GM19043 (cell line): ENCODE measurements at regions not wholly inside any gene's neighbourhood (a gene's known extent, or its start where the extent isn't known, plus 50 kb on each side); places are given as distances from the start of the nearest gene placed in this dataset.
A peak's percentile ranks its signal among the peaks of the same experiment; 100 is the strongest.

Experiments used
- ATAC-seq: cut with Tn5 transposase; IDR thresholded peaks from one replicate; pipeline ENCODE4 v1.9.1; 2021; ENCODE audit warnings: low read depth; ENCODE audit not compliant: unreplicated experiment

- ATAC-seq, result no peak
These were observed 456.3 kb upstream of the RGS6 start for GRCh38 chr14:71475916-71476315.

- ATAC-seq, result no peak
These were observed 453.7 kb upstream of the RGS6 start for GRCh38 chr14:71478542-71478941.

- no peak for ATAC-seq
These were observed 451.1 kb upstream of the RGS6 start for GRCh38 chr14:71481021-71481654.

GRCh38 chr14:71482671-71483070 lies 449.6 kb upstream of the RGS6 start:
- ATAC-seq, result no peak

- no peak for ATAC-seq
These were observed 449.1 kb upstream of the RGS6 start for GRCh38 chr14:71483154-71483553.

GRCh38 chr14:71485833-71486232 lies 446.4 kb upstream of the RGS6 start:
- ATAC-seq, result no peak

- no peak for ATAC-seq
These were observed 445.9 kb upstream of the RGS6 start for GRCh38 chr14:71486279-71486678.

- no peak for ATAC-seq
These were observed 444.8 kb upstream of the RGS6 start for GRCh38 chr14:71487449-71487848.

- no peak for ATAC-seq
These were observed 444.3 kb upstream of the RGS6 start for GRCh38 chr14:71487941-71488340.

GRCh38 chr14:71488703-71489191 lies 443.5 kb upstream of the RGS6 start:
- ATAC-seq, result no peak

GRCh38 chr14:71489742-71490141 lies 442.5 kb upstream of the RGS6 start:
- no peak for ATAC-seq

- no peak for ATAC-seq
These were observed 440.3 kb upstream of the RGS6 start for GRCh38 chr14:71491931-71492330.

GRCh38 chr14:71492346-71492745 lies 439.9 kb upstream of the RGS6 start:
- no peak for ATAC-seq

- peak; percentile 60 for ATAC-seq
These were observed 434.6 kb upstream of the RGS6 start for GRCh38 chr14:71497645-71498086.

GRCh38 chr14:71498212-71498611 lies 434.0 kb upstream of the RGS6 start:
- peak; percentile 16 for ATAC-seq

GRCh38 chr14:71499018-71499417 lies 433.2 kb upstream of the RGS6 start:
- no peak for ATAC-seq

- ATAC-seq, result no peak
These were observed 424.5 kb upstream of the RGS6 start for GRCh38 chr14:71507681-71508080.

GRCh38 chr14:71508901-71509300 lies 423.3 kb upstream of the RGS6 start:
- ATAC-seq, result no peak

GRCh38 chr14:71511152-71511551 lies 421.1 kb upstream of the RGS6 start:
- ATAC-seq, result no peak

GRCh38 chr14:71514941-71515919 lies 417.0 kb upstream of the RGS6 start:
- ATAC-seq, result no peak
